ENCODE measurements at regions not wholly inside any gene's neighbourhood (a gene's known extent, or its start where the extent isn't known, plus 50 kb on each side); places are given as distances from the start of the nearest gene placed in this dataset.
"Not testable (repeated sequence)": the region's sequence is repeated elsewhere in the genome, so short reads cannot be mapped to it uniquely, and the experiment has no call there.

DNA sequence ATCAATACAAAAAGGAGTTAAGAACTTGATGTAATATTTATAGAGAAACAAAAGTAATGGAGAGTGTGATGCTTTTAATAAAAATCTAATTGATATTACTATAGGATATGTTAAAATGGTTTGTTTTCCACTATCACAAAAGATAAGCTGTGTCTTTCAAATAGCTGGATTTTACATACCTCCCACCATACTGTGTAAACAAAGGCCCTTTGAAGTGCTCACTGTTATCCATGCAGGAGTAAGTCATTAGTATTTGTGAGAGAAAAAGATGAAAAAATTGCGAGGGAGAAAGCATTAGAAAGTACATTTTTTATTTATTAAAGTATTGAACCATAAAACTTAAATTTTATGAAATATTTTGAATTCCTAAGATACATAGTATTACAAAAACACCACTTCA is 733.0 kb downstream of the GRIK2 start:
- DNase-seq: no peak

GRCh38 chr6:102127253-102127652 is 733.7 kb downstream of the GRIK2 start:
- no peak for DNase-seq

- no peak for DNase-seq
Measured at GRCh38 chr6:102137859-102138258, 744.4 kb downstream of the GRIK2 start.

DNA sequence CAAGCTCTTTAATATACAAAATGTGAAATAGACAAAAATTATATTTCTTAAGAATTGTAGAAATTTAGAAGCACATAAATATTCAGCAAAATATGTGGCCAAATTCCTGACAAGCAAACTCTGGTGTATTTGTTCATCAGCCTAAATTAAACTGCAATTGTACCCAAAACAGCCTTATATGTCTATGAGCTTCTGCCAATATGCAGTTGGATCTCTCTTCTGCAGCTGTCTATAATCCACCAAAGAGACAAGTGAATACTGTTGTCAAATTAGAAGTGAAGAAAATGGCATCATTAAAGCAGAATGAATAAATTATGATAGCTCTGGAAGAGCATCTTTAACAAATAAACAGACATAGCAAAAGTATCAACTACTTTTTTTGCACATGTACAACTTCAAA is 755.7 kb downstream of the GRIK2 start:
- no peak for DNase-seq

GRCh38 chr6:102150549-102150948 is 757.0 kb downstream of the GRIK2 start:
- no peak for DNase-seq

DNA sequence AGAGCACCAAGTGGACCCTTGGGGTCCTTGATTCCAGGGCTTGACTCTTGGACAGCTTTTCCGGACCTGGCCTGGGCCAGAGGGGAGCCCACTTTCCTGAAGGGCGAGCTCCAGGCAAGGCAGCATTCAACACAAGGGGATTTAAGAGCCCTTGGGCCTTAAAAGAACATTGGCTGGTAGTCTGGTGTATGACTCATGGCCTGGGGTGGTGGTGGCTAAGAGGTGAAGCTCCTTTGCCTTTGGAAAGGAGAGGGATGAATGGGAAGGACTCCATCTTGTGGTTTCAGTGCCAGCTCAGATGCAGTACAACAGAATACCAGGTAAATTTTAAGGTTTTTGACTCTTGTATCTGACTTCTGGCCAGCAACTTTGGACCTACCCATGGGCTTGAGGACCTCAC is 760.7 kb downstream of the GRIK2 start:
- no peak for DNase-seq

- no peak for DNase-seq
Measured at GRCh38 chr6:102154874-102155273, 761.4 kb downstream of the GRIK2 start.

DNA sequence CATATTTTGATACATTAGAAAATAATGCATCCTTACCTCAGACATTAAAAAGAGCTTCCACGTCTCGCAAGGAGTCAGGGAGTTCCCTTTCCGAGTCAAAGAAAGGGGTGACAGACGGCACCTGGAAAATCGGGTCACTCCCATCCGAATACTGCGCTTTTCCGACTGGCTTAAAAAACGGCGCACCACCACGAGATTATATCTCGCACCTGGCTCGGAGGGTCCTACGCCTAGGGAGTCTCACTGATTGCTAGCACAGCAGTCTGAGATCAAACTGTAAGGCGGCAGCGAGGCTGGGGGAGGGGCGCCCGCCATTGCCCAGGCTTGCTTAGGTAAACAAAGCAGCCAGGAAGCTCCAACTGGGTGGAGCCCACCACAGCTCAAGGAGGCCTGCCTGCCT is 776.3 kb downstream of the GRIK2 start:
- DNase-seq: not testable (repeated sequence)

DNA sequence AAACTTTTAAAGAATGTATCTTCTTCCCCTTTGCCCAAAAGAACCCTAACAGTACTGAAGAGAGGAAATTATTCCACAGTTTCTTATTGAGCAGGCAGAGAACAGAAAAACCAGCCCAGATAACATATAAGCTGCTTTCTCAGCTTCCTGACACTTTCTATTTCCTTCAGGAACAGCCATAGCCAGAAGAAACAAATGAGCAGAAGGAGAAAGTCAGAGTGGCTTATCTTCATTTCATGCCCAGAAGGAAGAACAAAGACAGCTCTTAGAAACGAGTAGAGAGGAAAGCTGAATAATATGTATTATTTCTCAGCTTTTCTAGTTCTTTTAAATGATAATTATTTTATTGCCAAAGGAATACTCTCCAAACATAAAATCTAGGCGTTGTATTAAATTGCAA is 793.7 kb downstream of the GRIK2 start:
- no peak for DNase-seq

DNA sequence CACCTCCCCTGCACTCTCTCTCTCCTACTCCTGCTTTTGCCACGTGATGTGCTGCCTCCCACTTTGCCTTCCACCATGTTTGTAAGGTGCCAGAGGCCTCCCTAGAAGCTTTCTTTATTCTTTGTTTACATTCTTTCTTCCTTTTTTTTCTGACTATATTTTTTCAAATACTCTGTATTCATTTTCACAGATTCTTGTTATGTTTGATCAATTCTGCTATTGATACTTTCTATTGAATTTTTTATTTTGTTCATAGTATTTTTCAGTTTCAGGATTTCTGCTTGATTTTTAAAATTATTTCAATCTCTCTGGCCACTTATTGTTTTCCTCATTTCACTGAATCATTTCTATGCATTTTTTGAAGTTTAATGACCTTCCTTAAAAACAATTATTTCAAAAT is 801.8 kb downstream of the GRIK2 start:
- DNase-seq: no peak

- DNase-seq: no peak
Measured at GRCh38 chr6:102197211-102197610, 803.7 kb downstream of the GRIK2 start.

- DNase-seq: no peak
Measured at GRCh38 chr6:102204351-102204750, 810.8 kb downstream of the GRIK2 start.

DNA sequence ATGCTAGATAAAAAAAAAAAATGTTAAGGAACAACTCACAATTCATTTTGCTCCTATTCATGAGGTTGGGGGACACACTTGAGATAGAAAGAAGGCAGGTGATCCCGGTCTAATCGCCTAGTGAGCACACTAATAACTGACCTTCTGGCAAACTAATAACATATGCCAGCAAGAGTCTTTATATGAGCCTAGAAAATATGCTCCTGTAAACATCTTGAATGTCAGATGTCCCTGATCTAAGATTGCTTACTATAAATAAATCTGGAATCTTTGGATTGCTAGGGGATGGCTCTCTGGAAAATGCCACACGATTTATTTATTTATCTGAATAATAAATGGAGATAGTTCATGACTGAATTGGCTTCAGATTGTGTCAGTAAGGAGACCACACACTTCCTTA is 821.9 kb downstream of the GRIK2 start:
- DNase-seq: no peak

DNA sequence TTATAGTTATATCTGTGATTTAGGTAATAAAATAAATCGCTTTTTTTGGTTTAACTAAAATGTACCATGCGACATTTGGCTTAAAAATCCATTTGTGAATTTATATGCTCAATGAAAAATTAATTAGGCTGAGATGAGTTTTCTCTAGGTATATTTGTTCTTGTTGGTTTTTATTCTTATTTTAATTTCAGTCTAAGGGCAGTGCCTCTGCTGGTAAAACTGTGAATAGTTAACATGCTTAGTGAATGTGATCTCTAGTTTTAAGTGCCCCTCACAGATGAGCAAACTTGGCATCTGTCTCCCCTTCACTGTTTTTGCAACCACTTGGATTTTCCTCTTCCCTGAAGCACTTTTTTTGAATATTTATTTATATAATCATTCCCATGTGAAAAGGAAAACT is 822.7 kb downstream of the GRIK2 start:
- DNase-seq: peak in 1 of 2 experiments; percentile 8

GRCh38 chr6:102223942-102224341 is 830.4 kb downstream of the GRIK2 start:
- DNase-seq: no peak

DNA sequence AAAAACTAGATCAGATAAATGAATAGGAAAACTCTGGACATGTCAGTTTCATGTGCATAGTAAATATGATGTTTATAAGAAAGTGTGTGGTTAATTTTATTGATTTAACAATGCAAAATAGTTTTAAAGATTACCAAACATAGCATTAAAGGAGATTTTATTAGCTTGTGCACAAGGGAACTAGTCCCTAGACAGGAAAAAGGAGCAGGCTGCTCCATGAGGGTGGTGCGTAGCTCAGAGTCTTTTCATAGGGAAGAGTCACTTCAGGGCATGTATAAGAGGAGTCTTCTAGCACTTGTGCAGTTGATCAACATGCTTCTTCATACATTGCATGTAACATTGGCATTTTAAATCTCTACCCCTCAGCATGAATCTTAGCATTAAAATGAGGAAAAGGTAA is 835.8 kb downstream of the GRIK2 start:
- DNase-seq: no peak

Data from Kasumi-1 (cell line).